ENCODE measurements at regions not wholly inside any gene's neighbourhood (a gene's known extent, or its start where the extent isn't known, plus 50 kb on each side); places are given as distances from the start of the nearest gene placed in this dataset.
"Not testable (repeated sequence)": the region's sequence is repeated elsewhere in the genome, so short reads cannot be mapped to it uniquely, and the experiment has no call there.

DNA sequence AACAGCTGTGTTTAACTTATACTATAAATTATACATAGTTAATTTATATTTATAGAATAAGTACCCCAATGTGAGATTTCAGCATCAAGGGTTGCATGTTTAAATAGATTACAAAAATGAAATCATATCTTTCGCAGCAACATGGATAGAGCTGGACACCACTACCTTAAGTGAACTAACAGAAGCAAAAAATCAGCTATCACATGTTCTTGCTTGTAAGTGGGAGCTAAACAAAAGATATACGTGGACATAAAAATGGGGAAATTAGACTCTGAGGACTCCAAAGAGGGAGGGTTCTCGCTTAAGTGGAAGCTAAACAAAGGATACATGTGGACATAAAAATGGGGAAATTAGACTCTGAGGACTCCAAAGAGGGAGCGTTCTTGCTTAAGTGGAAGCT is 626.5 kb upstream of the DPPA4 start:
- DNase-seq (no peak), ATAC-seq (no peak)
- Mint-ChIP-seq H3K4me3 (no peak overlapping the region), H3K4me1 (peaks cover 2% of the 10 kb centered on the region), H3K27me3 (no peaks in the 10 kb centered on the region), H3K27ac (no peak overlapping the region), H3K36me3 (ENCODE audit: low read depth) (peaks cover 3% of the 10 kb centered on the region)
- no peaks in the 10 kb centered on the region for H3K9me3 ChIP-seq (ENCODE audit: control insufficient read depth, low read length, poor library complexity, severe bottlenecking)

GRCh38 chr3:109973733-109974132 is 636.4 kb upstream of the DPPA4 start:
- ATAC-seq, result no peak
- Mint-ChIP-seq H3K4me3 (no peak overlapping the region), H3K27me3 (no peaks in the 10 kb centered on the region), H3K4me1 (no peaks in the 10 kb centered on the region), H3K27ac (no peak overlapping the region), H3K36me3 (ENCODE audit: low read depth) (no peaks in the 10 kb centered on the region)
- H3K9me3 ChIP-seq (ENCODE audit: control insufficient read depth, low read length, poor library complexity, severe bottlenecking), result no peaks in the 10 kb centered on the region
- DNase-seq, result no peak

DNA sequence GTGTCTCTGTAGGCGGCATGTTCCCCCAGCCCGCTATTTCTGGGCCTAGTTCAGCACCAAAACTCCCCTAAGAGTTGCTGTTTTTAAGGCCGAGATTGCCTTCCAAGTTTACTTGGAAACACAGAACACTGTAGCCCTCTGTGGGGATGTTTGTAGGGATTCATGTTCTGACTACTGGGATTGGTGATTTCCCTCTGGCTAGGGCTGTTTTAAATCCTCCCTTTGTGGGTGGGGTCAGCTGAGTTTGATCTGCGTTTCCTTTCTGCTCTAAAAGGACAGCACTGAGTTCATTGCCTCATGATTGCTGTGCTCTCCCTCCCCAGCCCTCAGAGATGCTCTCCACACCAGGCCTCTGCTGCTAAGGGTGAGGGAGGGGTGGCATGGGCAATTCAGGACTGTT is 640.6 kb upstream of the DPPA4 start:
- Mint-ChIP-seq H3K36me3 (ENCODE audit: low read depth) (no peaks in the 10 kb centered on the region), H3K4me3 (no peak overlapping the region), H3K27ac (no peak overlapping the region), H3K27me3 (no peaks in the 10 kb centered on the region), H3K4me1 (no peaks in the 10 kb centered on the region)
- DNase-seq (no peak), ATAC-seq (no peak)
- H3K9me3 ChIP-seq (ENCODE audit: control insufficient read depth, low read length, poor library complexity, severe bottlenecking), result no peaks in the 10 kb centered on the region

- no peak for ATAC-seq
- H3K27ac Mint-ChIP-seq, result no peak overlapping the region
- DNase-seq, result no peak
- no peaks in the 10 kb centered on the region for H3K36me3 Mint-ChIP-seq (ENCODE audit: low read depth)
- no peaks in the 10 kb centered on the region for H3K9me3 ChIP-seq (ENCODE audit: control insufficient read depth, low read length, poor library complexity, severe bottlenecking)
- H3K4me3 Mint-ChIP-seq, result no peak overlapping the region
- no peaks in the 10 kb centered on the region for H3K4me1 Mint-ChIP-seq
- H3K27me3 Mint-ChIP-seq, result no peaks in the 10 kb centered on the region
Measured at GRCh38 chr3:109982201-109982600, 644.9 kb upstream of the DPPA4 start.

GRCh38 chr3:109984976-109985375 is 647.6 kb upstream of the DPPA4 start:
- DNase-seq (no peak), ATAC-seq (no peak)
- Mint-ChIP-seq H3K36me3 (ENCODE audit: low read depth) (no peaks in the 10 kb centered on the region), H3K4me3 (no peak overlapping the region), H3K27ac (no peak overlapping the region), H3K27me3 (no peaks in the 10 kb centered on the region), H3K4me1 (no peaks in the 10 kb centered on the region)
- no peaks in the 10 kb centered on the region for H3K9me3 ChIP-seq (ENCODE audit: control insufficient read depth, low read length, poor library complexity, severe bottlenecking)

GRCh38 chr3:109985943-109986555 is 648.7 kb upstream of the DPPA4 start:
- Mint-ChIP-seq H3K4me1 (no peaks in the 10 kb centered on the region), H3K27ac (no peak overlapping the region), H3K27me3 (no peaks in the 10 kb centered on the region), H3K4me3 (no peak overlapping the region), H3K36me3 (ENCODE audit: low read depth) (no peaks in the 10 kb centered on the region)
- peak; percentile 39 for ATAC-seq
- DNase-seq, result no peak
- H3K9me3 ChIP-seq (ENCODE audit: control insufficient read depth, low read length, poor library complexity, severe bottlenecking), result no peaks in the 10 kb centered on the region

- no peak overlapping the region for H3K27ac Mint-ChIP-seq
- H3K4me1 Mint-ChIP-seq, result peaks cover 4% of the 10 kb centered on the region
- H3K4me3 Mint-ChIP-seq, result no peak overlapping the region
- no peaks in the 10 kb centered on the region for H3K9me3 ChIP-seq (ENCODE audit: control insufficient read depth, low read length, poor library complexity, severe bottlenecking)
- H3K36me3 Mint-ChIP-seq (ENCODE audit: low read depth), result no peaks in the 10 kb centered on the region
- DNase-seq, result no peak
- H3K27me3 Mint-ChIP-seq, result no peaks in the 10 kb centered on the region
- ATAC-seq, result no peak
Measured at GRCh38 chr3:109994853-109995252, 657.5 kb upstream of the DPPA4 start.

DNA sequence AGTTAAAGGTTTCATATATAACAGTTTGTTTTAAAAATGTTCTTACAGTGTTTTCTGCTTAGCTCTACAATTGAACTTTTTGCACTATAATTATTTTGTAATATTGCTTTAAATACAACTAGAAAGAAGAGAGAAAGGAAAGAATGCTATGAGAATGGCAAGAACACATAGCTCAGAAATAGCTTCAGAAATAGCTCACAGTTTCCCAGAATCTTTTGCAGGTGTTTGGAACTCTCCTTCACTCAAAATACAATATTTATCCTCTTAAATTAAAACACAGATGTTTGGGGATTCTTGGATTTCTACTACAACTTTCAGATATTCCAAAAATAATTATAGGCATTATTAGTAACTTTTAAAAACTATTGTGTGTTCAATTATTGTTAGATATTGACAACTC is 658.0 kb upstream of the DPPA4 start:
- H3K27me3 Mint-ChIP-seq, result no peaks in the 10 kb centered on the region
- ATAC-seq (no peak), DNase-seq (no peak)
- no peaks in the 10 kb centered on the region for H3K36me3 Mint-ChIP-seq (ENCODE audit: low read depth)
- no peak overlapping the region for H3K4me3 Mint-ChIP-seq
- H3K4me1 Mint-ChIP-seq, result peaks cover 4% of the 10 kb centered on the region
- no peaks in the 10 kb centered on the region for H3K9me3 ChIP-seq (ENCODE audit: control insufficient read depth, low read length, poor library complexity, severe bottlenecking)
- no peak overlapping the region for H3K27ac Mint-ChIP-seq

DNA sequence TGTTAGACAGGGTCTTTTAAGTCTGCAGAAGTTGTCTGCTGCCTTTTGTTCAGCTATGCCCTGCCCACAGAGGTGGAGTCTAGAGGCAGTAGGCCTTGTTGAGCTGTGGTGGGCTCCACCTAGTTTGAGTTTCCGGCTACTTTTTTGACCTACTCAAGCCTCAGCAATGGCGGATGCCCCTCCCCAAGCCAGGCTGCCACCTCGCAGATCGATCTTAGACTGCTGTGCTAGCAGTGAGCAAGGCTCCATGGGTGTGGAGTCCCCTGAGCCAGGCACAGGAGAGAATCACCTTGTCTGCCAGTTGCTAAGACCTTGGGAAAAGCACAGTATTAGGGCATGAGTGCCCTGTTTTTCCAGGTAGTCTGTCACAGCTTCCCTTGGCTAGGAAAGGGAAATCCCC is 664.6 kb upstream of the DPPA4 start:
- H3K4me1 Mint-ChIP-seq; DNase-seq; H3K27me3 Mint-ChIP-seq; H3K36me3 Mint-ChIP-seq (ENCODE audit: low read depth); H3K9me3 ChIP-seq (ENCODE audit: control insufficient read depth, low read length, poor library complexity, severe bottlenecking); ATAC-seq; H3K4me3 Mint-ChIP-seq; H3K27ac Mint-ChIP-seq: not testable (repeated sequence)

DNA sequence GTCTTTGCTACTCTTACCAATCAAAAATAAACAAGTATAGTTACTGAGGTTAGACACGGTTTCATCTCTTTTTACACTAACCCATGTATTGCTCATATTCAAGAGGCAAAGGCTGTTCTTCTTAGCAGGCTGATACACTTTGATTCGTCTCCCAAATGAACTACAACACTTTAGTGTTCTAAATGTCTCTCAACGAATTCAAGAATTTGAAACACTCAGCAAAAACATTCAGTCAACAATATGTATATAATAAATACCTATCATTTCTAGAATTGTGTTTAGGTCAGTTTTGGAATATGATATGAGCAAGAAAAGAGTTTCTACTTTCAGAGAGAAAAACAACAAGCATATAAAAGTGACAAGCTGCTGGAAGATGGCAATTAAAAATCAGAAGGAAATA is 669.6 kb upstream of the DPPA4 start:
- no peaks in the 10 kb centered on the region for H3K9me3 ChIP-seq (ENCODE audit: control insufficient read depth, low read length, poor library complexity, severe bottlenecking)
- no peak overlapping the region for H3K27ac Mint-ChIP-seq
- H3K4me1 Mint-ChIP-seq, result no peaks in the 10 kb centered on the region
- no peak for DNase-seq
- no peak for ATAC-seq
- H3K4me3 Mint-ChIP-seq, result no peak overlapping the region
- no peaks in the 10 kb centered on the region for H3K27me3 Mint-ChIP-seq
- H3K36me3 Mint-ChIP-seq (ENCODE audit: low read depth), result no peaks in the 10 kb centered on the region

GRCh38 chr3:110015231-110015963 is 678.1 kb upstream of the DPPA4 start:
- peaks cover 1% of the 10 kb centered on the region for H3K36me3 Mint-ChIP-seq (ENCODE audit: low read depth)
- ATAC-seq (no peak), DNase-seq (no peak)
- no peaks in the 10 kb centered on the region for H3K27me3 Mint-ChIP-seq
- H3K27ac Mint-ChIP-seq, result no peak overlapping the region
- peaks cover 4% of the 10 kb centered on the region for H3K4me1 Mint-ChIP-seq
- H3K4me3 Mint-ChIP-seq, result no peak overlapping the region
- H3K9me3 ChIP-seq (ENCODE audit: control insufficient read depth, low read length, poor library complexity, severe bottlenecking), result no peaks in the 10 kb centered on the region

DNA sequence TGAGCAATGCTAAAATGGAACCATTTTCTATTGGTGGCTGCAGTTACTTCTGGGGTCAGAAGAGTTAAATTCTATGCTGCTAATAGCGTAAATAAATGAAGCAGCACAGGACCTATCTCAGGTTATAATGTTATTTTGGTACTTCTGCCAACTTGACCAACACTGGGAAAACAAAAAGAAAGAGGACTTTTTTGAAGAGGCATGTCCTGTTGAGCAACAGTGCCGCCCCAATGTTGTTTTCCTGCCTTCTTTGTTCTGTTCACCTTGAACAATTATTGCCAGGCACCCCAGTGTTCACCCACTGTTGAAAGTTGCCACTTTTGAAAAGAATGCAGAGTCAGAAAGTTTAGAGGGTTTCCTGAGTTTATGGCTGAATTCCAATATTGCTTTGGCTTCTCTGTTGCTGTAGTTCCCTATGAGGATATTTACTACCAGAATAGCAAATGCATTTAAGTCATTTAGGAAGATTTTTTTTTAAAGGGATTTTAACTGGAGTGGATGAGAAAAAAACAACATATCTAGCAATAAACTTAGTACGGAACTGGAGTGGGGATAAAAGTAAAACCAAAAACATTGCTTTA is 679.0 kb upstream of the DPPA4 start:
- DNase-seq (no peak), ATAC-seq (no peak)
- no peak overlapping the region for H3K27ac Mint-ChIP-seq
- H3K9me3 ChIP-seq (ENCODE audit: control insufficient read depth, low read length, poor library complexity, severe bottlenecking), result no peaks in the 10 kb centered on the region
- H3K27me3 Mint-ChIP-seq, result no peaks in the 10 kb centered on the region
- H3K4me3 Mint-ChIP-seq, result no peak overlapping the region
- peaks cover 2% of the 10 kb centered on the region for H3K36me3 Mint-ChIP-seq (ENCODE audit: low read depth)
- peaks cover 4% of the 10 kb centered on the region for H3K4me1 Mint-ChIP-seq

DNA sequence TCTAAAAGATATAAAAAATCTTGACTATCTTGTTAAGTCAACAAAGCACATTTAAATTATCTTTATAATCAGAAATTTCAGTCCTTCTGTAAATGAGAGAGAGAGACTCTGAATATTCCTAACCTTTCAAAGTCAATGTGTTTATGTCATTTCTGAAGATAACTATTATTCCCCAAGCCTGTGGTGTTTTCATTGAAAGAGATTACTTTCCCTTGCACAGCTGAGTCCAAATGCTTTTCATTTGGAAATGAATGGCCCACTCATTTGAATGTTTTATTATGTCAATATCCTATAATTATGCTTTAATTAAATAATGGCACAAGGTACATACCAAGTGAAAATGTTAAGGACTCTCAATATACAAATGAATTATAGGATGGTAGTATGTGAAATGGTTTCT is 680.0 kb upstream of the DPPA4 start:
- no peak for ATAC-seq
- no peaks in the 10 kb centered on the region for H3K27me3 Mint-ChIP-seq
- no peak overlapping the region for H3K4me3 Mint-ChIP-seq
- no peak overlapping the region for H3K27ac Mint-ChIP-seq
- H3K9me3 ChIP-seq (ENCODE audit: control insufficient read depth, low read length, poor library complexity, severe bottlenecking), result no peaks in the 10 kb centered on the region
- H3K36me3 Mint-ChIP-seq (ENCODE audit: low read depth), result peaks cover 2% of the 10 kb centered on the region
- H3K4me1 Mint-ChIP-seq, result peaks cover 4% of the 10 kb centered on the region
- DNase-seq, result no peak

DNA sequence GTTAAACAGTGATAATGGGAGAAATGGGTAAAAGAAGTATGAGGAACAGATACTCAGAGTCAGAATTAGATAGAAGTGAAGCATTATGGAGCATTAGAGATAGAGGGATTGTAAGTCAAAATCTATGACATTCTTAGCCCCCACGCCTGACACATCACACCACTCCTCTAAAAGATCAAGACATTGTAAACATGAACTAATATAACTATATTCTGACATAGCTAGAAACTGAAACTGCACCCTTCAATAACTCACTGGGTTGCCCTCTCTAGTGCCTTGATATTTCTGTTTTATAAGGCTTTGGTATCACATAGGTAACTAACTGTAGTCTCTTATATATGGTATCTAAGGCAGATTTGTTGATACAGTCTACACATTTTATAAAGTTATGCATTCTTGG is 684.3 kb upstream of the DPPA4 start:
- DNase-seq (no peak), ATAC-seq (no peak)
- no peaks in the 10 kb centered on the region for H3K9me3 ChIP-seq (ENCODE audit: control insufficient read depth, low read length, poor library complexity, severe bottlenecking)
- Mint-ChIP-seq H3K36me3 (ENCODE audit: low read depth) (peaks cover 2% of the 10 kb centered on the region), H3K4me1 (no peaks in the 10 kb centered on the region), H3K27me3 (no peaks in the 10 kb centered on the region), H3K4me3 (no peak overlapping the region), H3K27ac (no peak overlapping the region)

Measured in T-helper 17 cell (primary cell).